CD4-positive, alpha-beta T cell treated with Interleukin-6 for 4 hours (primary cell): ENCODE measurements at regions not wholly inside any gene's neighbourhood (a gene's known extent, or its start where the extent isn't known, plus 50 kb on each side); places are given as distances from the start of the nearest gene placed in this dataset.
"Not testable (repeated sequence)": the region's sequence is repeated elsewhere in the genome, so short reads cannot be mapped to it uniquely, and the experiment has no call there.

ENCODE experiments used
- DNase-seq: peaks from one replicate; pipeline ENCODE4 v3.0.0-alpha.2; 2020; ENCODE audit warnings: mixed read lengths

- no peak for DNase-seq
Measured at GRCh38 chr4:53712408-53713020, 121.2 kb upstream of the LNX1 start.

DNA sequence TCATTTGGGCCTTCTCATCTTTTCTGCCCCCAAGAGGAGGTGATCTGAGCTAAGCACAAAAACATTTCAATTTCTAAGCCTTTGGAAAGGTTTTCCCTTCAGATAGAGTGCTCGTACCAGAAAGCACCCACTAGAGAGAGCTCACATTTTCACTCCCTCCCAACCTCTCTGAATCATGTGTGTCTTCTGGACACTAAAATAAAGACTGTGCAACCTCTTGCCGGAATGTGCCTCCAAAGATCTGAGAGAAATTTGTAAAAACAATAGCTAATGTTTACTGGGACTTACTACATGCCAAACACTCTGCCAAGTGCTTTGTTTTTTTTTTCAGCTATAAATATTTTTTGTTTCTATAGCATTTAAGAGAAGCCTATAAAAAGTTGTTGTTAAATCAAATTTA is 120.6 kb upstream of the LNX1 start:
- no peak for DNase-seq

- no peak for DNase-seq
Measured at GRCh38 chr4:53709693-53710092, 118.4 kb upstream of the LNX1 start.

DNA sequence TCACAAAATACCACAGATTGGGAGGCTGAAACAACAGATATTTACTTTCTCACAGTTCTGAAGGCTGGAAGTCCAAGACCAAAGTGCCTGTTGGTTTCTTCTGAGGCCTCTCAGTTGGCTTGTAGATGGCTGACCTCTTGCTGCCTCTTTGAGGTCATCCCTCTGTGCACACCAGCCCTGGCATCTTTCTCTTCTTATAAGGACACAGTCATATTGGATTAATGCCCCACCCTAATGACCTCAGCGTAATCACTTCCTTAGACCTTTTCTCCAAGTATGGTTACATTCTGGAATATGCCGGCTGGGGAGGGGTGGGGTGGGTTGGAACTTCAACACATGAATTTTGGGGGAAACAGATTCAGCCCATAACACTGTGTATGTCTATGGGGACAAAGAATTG is 116.2 kb upstream of the LNX1 start:
- no peak for DNase-seq

DNA sequence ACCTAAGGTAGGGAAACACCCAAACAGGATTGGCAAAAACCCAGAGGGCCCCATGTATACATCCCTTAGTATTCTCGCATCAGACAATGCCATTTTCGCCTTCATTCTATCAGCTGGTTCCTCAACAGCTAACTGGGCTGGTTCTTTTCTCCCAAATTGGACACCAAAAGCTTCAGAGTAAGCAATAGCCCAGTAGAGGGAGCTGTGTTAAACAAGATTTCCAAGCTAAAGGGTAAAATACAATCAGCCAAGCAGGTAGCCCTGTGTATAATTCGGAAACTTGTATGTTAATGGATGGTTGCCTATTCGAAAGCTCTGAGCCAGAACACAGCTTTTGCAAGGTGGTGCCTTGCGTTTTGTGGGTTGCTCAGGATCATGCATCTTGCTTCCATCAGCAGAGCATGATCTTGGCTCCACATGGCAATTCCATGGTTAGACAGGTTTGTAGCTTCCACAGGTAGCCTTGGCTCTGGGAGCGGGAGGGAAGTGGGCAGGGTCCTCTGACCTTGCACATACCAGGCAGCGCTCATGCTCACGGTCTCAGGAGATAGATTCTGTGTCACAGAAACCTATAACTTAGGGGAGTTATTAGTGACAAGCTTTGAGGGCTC is 115.2 kb upstream of the LNX1 start:
- DNase-seq = no peak

DNA sequence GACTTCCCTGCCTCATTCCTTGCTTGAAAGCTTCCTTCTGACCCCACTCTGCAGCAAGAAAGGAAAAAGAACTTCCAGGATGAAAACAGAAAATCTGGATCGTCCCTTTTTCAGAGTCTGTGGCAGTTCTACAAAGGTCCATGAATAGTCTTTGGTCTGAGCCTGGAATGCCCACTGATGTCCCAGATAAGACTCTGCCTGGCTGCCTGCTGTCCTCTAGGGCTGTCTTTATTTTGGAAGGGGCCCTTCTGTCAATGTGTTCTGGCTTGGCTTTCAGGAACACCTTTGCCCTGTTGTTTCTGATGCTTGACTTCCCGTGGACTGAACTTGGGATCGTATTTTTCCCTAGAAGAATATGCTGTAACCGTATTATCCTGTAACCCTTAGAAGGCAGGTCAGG is 114.7 kb upstream of the LNX1 start:
- no peak for DNase-seq

DNA sequence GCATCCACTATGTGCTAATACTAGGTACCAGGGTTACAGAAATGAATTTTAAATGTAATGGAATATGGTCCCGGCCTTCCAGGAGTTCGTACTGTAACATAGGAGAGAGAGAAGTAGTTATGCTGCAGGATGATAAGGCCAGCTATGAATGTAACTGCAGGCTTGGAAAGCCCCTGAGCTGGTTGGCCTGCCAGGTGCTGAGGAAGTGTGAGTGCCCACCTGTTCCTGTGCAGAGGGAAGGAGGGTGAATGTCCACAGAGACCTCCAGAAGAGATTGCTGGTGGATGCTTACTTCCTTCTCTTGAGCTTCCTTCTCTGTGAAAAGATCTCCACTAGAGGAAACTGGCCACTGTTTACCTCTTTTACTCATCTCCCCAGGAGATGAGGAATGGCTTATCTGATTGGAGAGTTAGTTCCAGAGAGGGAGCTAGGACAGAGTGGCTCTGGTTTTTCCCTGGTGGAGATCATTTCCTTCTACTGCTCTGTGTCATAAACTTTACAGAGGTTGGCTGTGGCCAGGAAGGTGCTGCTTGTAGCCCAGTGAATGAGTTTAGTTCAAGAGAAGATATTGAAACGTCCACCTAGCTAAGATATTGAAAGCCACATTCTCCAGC is 114.0 kb upstream of the LNX1 start:
- DNase-seq = no peak

DNA sequence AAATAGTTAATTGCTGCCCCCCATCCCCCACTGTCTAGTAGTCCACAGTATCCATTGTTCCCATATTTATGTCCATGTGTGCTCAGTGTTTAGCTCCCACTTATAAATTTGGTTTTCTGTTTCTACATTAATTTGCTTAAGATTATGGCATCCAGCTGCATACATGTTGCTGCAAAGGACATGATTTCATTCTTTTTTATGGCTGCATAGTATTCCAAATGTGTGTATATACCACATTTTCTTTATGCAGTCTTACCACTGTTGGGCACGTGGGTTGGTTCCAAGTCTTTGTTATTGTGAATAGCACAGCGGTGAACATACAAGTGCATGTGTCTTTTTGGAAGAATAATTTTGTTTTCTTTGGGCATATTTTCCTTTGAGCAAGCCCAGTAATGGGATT is 113.0 kb upstream of the LNX1 start:
- DNase-seq = no peak

GRCh38 chr4:53703267-53703655 is 112.0 kb upstream of the LNX1 start:
- DNase-seq = no peak

DNA sequence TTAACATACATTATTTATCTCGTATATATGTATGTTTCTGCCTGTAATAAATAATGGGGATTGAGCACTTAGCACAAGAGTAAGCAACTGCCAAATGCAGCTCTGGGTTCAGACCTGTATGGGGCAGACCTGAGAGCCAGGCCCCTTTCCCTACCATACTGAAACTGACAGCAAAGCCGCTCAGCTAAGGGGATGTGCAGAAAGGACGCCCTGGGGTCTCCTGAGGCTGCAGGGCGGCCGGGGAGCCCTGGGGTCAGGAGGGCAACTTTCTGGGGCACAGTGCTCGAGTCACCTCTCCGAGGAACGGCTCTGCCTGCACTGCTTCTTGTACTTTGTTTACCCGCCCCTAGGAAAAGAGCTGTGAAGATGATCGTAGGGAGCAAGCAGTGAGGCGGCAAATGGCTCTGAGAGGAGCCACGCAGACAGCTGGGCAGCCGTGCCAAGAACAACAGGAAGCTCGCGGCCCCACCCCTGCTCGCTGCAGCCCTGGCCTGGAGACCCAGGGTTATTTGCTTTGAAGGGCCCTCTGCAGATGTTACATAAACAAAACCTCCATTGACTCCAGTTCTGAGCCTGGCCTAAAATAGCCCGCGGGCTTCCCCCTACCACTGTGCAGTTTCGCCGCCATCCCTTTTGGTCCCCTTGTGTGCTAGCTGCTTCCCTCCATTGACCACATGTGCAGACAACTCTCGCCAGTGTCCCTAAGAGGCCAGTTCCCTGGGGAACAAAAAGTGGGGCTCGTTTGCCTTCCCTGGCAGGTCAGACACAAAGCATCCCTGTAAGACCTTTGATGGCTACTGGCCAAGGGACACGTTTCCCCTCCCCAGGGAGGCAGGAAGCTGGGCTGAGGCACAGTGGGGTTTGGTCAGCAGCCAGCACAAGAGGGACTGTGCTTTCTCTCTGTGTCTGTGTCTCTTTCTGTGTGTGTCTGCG is 111.3 kb upstream of the LNX1 start:
- peak; percentile 6 for DNase-seq

DNA sequence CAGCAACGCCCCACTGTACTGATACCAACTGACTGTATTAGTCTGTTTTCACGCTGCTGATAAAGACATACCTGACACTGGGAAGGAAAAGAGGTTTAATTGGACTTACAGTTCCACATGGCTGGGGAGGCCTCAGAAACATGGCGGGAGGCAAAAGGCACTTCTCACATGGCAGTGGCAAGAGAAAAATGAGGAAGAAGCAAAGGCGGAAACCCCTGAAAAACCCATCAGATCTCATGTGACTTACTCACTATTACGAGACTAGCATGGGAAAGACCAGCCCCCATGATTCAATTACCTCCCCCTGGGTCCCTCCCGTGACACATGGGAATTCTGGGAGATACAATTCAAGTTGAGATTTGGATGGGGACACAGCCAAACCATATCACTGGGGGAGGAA is 110.0 kb upstream of the LNX1 start:
- not testable (repeated sequence) for DNase-seq

DNA sequence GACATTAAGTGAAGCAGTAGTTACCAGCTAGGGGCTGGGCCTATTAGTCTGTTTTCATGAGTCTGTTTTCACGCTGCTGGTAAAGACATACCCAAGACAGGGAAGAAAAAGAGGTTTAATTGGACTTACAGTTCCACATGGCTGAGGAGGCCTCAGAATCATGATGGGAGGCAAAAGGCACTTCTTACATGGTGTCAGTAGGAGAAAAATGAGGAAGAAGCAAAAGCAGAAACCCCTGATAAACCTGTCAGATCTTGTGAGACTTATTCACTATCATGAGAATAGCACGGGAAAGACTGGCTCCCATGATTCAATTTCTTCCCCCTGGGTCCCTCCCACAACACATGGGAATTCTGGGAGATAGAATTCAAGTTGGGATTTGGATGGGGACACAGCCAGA is 108.0 kb upstream of the LNX1 start:
- DNase-seq = not testable (repeated sequence)

GRCh38 chr4:53697016-53697685 is 105.9 kb upstream of the LNX1 start:
- no peak for DNase-seq

- no peak for DNase-seq
Measured at GRCh38 chr4:53695540-53696463, 104.5 kb upstream of the LNX1 start.

- no peak for DNase-seq
Measured at GRCh38 chr4:53694666-53695065, 103.4 kb upstream of the LNX1 start.

DNA sequence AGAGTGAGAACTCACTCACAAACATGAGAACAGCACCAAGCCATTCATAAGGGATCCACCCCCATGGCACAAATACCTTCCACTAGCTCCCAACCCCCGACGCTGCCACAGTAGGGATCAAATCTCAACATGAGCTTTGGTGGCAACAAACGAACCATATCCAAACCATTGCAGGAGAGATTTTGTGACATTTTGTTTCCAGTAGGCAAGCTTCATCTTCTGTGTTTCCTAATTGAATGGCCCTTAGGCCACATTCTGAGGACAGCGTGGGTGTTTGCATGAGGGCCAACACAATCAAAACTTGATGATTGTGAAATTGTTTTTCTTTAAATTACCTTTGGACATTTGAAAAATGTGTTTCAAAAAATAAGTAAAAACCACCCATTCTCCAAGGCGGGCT is 102.6 kb upstream of the LNX1 start:
- DNase-seq = no peak

DNA sequence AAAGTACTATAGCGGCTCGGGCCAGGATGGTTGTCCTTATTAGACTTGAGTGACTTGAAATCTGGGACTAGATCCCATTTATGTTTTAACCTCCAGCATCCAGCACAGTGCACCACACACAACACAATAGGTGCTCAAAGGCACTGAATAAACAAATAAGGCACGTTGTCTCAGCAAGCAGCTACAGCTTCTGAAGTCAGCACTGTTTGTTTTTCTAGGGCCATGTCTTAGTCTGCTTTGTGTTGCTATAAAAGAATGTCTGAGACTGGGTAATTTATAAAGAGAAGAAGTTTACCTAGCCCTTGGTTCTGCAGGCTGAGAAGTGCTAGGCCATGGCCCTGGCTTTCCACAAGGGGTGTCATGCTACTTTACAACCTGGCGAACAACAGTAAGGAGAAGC is 102.1 kb upstream of the LNX1 start:
- DNase-seq = no peak

- DNase-seq = no peak
Measured at GRCh38 chr4:53688186-53688790, 97.0 kb upstream of the LNX1 start.

DNA sequence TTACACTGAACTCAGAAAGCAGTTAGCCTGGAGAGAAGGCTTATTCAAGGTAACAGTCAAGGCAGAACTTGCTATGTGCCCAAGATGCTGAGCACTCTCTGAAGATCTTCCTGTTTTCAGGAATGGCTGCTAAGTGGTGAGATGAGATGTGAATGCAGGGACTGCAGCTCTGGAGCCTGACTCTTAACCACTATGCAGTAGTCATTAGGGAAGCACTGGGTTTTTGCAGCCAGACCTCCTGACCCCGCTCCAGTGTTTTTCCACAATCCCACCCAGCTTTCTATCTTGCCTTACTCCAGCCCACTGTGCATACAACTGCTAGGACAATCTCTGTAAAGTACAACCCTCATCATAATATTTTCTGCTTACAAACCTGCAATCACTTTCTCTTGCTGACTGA is 95.2 kb upstream of the LNX1 start:
- DNase-seq = no peak

DNA sequence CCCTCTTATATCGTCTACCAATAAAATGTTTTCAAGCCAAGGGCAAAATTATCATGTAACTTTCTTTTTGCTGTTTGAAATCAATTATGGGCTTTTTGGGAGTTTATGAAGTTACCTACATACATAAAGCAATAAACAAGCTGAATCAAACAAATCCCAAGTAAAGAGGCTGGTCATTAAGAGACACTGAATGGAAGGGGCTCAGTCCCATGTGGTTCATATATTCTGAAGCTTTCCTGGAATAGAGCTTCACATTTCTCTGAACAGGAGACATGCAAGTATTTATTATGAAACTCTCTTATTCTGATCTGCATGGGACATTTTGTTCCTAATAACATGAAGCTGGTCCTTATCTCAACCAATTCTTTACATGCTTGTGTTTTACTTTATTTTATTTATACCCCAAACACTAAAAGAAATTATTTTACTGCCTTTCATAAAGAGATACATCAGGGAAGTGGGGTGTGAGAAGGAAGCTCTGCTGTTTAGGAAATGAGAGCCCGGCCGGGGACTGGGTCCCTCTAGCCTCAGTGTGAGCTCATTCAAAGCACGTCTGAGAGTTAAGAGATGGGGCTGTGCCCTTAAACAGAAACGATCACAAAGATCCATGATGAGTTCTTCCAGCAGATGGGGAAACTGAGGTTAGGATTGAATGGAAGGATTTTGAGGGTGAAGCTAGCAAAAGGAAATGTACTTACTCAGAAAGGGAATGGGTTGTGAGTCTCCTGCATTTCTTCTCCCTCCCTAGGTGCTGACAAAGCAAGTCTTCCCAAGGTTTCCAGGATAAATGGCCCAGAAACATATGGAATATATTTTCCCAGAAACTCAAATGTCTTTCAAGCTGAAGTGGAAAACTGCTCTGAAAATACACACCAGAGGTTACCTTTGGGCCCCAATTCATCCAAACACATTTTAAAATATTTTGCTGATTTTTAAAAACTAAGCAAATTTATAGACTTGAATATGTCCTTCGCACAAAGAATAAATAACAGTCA is 93.1 kb upstream of the LNX1 start:
- no peak for DNase-seq
